Tibial nerve (tissue), 4 donors: ENCODE measurements at regions not wholly inside any gene's neighbourhood (a gene's known extent, or its start where the extent isn't known, plus 50 kb on each side); places are given as distances from the start of the nearest gene placed in this dataset.

Experiments
- EP300 ChIP-seq, 2 donors: sonication (generic); formaldehyde crosslinking; IDR thresholded peaks; one replicate each; pipeline ENCODE4 v1.6.1; 2017; ENCODE audit warnings: antibody characterized with exemption in 2 of 2, mild to moderate bottlenecking in 1 of 2
- POLR2A ChIP-seq, 2 donors: fragments of 450-650 bp; IDR thresholded peaks; one replicate each; pipeline ENCODE4 v1.6.1; 2017; ENCODE audit warnings: antibody characterized with exemption in 2 of 2, mild to moderate bottlenecking in 2 of 2, moderate library complexity in 2 of 2
- TF ChIP-seq, protein P1 (sequence below), 5 experiments: fragments of 200-600 bp in 3 of 5; fragments of 450-650 bp in 2 of 5; sonication (generic) in 3 of 5; IDR thresholded peaks; one replicate each; pipeline ENCODE4 v1.5.1; 2016 to 2019; ENCODE audit warnings: antibody characterized with exemption in 5 of 5, mild to moderate bottlenecking in 3 of 5, moderate library complexity in 2 of 5

DNA sequence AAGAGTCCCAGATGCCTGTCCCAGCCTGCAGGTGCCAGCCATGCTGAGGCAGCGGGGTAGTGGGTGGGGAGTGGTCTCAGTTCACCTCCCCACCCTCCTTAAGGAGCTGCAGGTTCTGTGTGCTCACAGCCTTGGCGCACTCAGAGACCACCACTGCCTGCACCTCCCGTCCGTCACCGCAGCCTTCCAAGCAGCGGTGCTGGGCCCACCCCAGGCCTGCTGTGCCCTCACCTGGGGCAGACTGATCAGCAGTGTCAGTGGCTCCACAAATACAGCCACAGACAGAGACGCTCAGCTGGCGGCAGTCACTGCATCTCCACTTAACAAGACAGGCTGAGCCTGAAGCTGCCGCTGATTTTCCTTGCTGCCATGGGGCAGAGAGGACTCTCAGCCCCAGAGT, 120.2 kb downstream of the RFLNA start:
- TF ChIP-seq POLR2A (IDR thresholded peaks at IDR 0.05) (no peak), EP300 (IDR thresholded peaks at IDR 0.05) (no peak)
- TF ChIP-seq, protein P1, sequence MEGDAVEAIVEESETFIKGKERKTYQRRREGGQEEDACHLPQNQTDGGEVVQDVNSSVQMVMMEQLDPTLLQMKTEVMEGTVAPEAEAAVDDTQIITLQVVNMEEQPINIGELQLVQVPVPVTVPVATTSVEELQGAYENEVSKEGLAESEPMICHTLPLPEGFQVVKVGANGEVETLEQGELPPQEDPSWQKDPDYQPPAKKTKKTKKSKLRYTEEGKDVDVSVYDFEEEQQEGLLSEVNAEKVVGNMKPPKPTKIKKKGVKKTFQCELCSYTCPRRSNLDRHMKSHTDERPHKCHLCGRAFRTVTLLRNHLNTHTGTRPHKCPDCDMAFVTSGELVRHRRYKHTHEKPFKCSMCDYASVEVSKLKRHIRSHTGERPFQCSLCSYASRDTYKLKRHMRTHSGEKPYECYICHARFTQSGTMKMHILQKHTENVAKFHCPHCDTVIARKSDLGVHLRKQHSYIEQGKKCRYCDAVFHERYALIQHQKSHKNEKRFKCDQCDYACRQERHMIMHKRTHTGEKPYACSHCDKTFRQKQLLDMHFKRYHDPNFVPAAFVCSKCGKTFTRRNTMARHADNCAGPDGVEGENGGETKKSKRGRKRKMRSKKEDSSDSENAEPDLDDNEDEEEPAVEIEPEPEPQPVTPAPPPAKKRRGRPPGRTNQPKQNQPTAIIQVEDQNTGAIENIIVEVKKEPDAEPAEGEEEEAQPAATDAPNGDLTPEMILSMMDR (IDR thresholded peaks at IDR 0.05): no peak
